ENCODE measurements at regions not wholly inside any gene's neighbourhood (a gene's known extent, or its start where the extent isn't known, plus 50 kb on each side); places are given as distances from the start of the nearest gene placed in this dataset.

DNA sequence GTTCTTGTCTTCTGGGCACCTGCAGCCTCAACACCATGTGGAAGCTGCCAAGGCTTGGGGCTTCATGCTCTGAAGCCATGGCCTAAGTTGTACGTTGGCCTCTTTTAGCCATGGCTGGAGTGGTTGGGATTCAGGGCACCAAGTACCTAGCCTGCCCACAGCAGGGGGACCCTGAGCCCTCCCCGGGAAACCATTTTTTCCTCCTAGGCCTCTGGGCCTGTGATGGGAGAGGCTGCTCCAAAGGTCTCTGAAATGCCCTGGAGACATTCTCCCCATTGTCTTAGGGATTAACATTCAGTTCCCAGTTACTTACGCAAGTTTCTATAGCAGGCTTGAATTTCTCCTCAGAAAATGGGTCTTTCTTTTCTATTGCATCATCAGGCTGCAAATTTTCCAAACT is 269.3 kb downstream of the NAP1L3 start:
- Histone ChIP-seq H3K4me1 (ENCODE audit: control insufficient read depth, insufficient read depth, low read length) (no peaks in the 10 kb centered on the region), H2AFZ (ENCODE audit: control insufficient read depth, low read depth, low read length) (no peak overlapping the region), H3K9me3 (replicated peaks; ENCODE audit: control insufficient read depth, insufficient read depth, low read length) (no peaks in the 10 kb centered on the region; the same call in 2 of the 3 replicates), H3K9ac (ENCODE audit: control insufficient read depth, insufficient read depth, low read length) (no peak overlapping the region), H3K4me2 (ENCODE audit: control insufficient read depth, insufficient read depth) (no peak overlapping the region), H3K27ac (ENCODE audit: control insufficient read depth, insufficient read depth) (no peak overlapping the region), H3K79me2 (ENCODE audit: control insufficient read depth, insufficient read depth, low read length) (no peaks in the 10 kb centered on the region), H4K20me1 (ENCODE audit: control insufficient read depth, insufficient read depth) (no peaks in the 10 kb centered on the region), H3K36me3 (ENCODE audit: control insufficient read depth in 2 of 2, insufficient read depth in 2 of 2, low read length in 1 of 2) (no peaks in the 10 kb centered on the region), H3K27me3 (replicated peaks in 1 of 2; ENCODE audit: control insufficient read depth in 2 of 2, insufficient read depth in 2 of 2, low read length in 1 of 2) (no peaks in the 10 kb centered on the region), H3K4me3 (no peak overlapping the region)
- no TSS peak for BruUV-seq (replicated peaks)
- ChIA-PET CTCF (no interaction called here), RAD21 (ENCODE audit: unreplicated experiment) (no interaction called here), SMC1A (ENCODE audit: uncharacterized antibody, unreplicated experiment) (no interaction called here), POLR2A (no interaction called here)
- intact Hi-C loops (cut with micrococcal nuclease; ENCODE audit: unreplicated experiment) = no loop called here
- ATAC-seq (no peak), FAIRE-seq (no peak), DNase-seq (ENCODE audit: low read depth, low spot score) (no peak)
- in situ Hi-C loops (cut with MboI) = no loop called here
- 27% methylated on average over 3 of the region's 3 CpGs for WGBS (ENCODE audit: insufficient coverage, insufficient replicate concordance, low lambda C conversion rate, missing lambda C conversion rate)
- TF ChIP-seq DPF2 (IDR thresholded peaks at IDR 0.05) = no peak
- TF ChIP-seq EGR1 (IDR thresholded peaks at IDR 0.05; ENCODE audit: borderline replicate concordance in 1 of 2, low read depth in 2 of 2, low read length in 2 of 2) = no peak
- TF ChIP-seq, protein P1, sequence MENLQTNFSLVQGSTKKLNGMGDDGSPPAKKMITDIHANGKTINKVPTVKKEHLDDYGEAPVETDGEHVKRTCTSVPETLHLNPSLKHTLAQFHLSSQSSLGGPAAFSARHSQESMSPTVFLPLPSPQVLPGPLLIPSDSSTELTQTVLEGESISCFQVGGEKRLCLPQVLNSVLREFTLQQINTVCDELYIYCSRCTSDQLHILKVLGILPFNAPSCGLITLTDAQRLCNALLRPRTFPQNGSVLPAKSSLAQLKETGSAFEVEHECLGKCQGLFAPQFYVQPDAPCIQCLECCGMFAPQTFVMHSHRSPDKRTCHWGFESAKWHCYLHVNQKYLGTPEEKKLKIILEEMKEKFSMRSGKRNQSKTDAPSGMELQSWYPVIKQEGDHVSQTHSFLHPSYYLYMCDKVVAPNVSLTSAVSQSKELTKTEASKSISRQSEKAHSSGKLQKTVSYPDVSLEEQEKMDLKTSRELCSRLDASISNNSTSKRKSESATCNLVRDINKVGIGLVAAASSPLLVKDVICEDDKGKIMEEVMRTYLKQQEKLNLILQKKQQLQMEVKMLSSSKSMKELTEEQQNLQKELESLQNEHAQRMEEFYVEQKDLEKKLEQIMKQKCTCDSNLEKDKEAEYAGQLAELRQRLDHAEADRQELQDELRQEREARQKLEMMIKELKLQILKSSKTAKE (IDR thresholded peaks at IDR 0.05; ENCODE audit: low read depth, poor library complexity, severe bottlenecking) = no peak
- TF ChIP-seq ATF7 (IDR thresholded peaks at IDR 0.05; ENCODE audit: low read depth) = no peak
- no peak for TF ChIP-seq NFYB (IDR thresholded peaks at IDR 0.05; ENCODE audit: insufficient read depth, low read depth, low read length)
- TF ChIP-seq GATAD2B (conservative IDR thresholded peaks at IDR 0.05; ENCODE audit: low read depth) = no peak
- no peak for TF ChIP-seq STAT1 (conservative IDR thresholded peaks at IDR 0.05)
- TF ChIP-seq, protein P2, sequence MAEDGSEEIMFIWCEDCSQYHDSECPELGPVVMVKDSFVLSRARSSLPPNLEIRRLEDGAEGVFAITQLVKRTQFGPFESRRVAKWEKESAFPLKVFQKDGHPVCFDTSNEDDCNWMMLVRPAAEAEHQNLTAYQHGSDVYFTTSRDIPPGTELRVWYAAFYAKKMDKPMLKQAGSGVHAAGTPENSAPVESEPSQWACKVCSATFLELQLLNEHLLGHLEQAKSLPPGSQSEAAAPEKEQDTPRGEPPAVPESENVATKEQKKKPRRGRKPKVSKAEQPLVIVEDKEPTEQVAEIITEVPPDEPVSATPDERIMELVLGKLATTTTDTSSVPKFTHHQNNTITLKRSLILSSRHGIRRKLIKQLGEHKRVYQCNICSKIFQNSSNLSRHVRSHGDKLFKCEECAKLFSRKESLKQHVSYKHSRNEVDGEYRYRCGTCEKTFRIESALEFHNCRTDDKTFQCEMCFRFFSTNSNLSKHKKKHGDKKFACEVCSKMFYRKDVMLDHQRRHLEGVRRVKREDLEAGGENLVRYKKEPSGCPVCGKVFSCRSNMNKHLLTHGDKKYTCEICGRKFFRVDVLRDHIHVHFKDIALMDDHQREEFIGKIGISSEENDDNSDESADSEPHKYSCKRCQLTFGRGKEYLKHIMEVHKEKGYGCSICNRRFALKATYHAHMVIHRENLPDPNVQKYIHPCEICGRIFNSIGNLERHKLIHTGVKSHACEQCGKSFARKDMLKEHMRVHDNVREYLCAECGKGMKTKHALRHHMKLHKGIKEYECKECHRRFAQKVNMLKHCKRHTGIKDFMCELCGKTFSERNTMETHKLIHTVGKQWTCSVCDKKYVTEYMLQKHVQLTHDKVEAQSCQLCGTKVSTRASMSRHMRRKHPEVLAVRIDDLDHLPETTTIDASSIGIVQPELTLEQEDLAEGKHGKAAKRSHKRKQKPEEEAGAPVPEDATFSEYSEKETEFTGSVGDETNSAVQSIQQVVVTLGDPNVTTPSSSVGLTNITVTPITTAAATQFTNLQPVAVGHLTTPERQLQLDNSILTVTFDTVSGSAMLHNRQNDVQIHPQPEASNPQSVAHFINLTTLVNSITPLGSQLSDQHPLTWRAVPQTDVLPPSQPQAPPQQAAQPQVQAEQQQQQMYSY (CRISPR knock-in tag; IDR thresholded peaks at IDR 0.05) = no peak
- TF ChIP-seq RFX5 (IDR thresholded peaks at IDR 0.05; ENCODE audit: low read depth, low read length) = no peak
- TF ChIP-seq BCL11A (IDR thresholded peaks at IDR 0.05; ENCODE audit: low read depth, low read length) = no peak
- TF ChIP-seq STAT3 (IDR thresholded peaks at IDR 0.05; ENCODE audit: low read depth, low read length) = no peak
- no peak for TF ChIP-seq USF2 (IDR thresholded peaks at IDR 0.05; ENCODE audit: borderline replicate concordance, low read depth, low read length)
- TF ChIP-seq FOXM1 (IDR thresholded peaks at IDR 0.05; ENCODE audit: low read depth, low read length) = no peak
- no peak for TF ChIP-seq HDAC6 (IDR thresholded peaks at IDR 0.05; ENCODE audit: unreplicated experiment)
- no peak for TF ChIP-seq TAF1 (IDR thresholded peaks at IDR 0.05; ENCODE audit: borderline replicate concordance, low read depth, low read length)
- no peak for TF ChIP-seq E2F8 (IDR thresholded peaks at IDR 0.05; ENCODE audit: low read depth, partially characterized antibody)
- no peak for TF ChIP-seq TARDBP (IDR thresholded peaks at IDR 0.05; ENCODE audit: borderline replicate concordance)

Data from GM12878 (cell line).